ENCODE measurements at regions not wholly inside any gene's neighbourhood (a gene's known extent, or its start where the extent isn't known, plus 50 kb on each side); places are given as distances from the start of the nearest gene placed in this dataset.
"Not testable (repeated sequence)": the region's sequence is repeated elsewhere in the genome, so short reads cannot be mapped to it uniquely, and the experiment has no call there.

- not testable (repeated sequence) for FAIRE-seq
These were observed 80.6 kb upstream of the ZNF337 start for GRCh38 chr20:25777241-25777640.

- not testable (repeated sequence) for FAIRE-seq
These were observed 78.1 kb upstream of the ZNF337 start for GRCh38 chr20:25774711-25775110.

- FAIRE-seq: not testable (repeated sequence)
These were observed 77.5 kb upstream of the ZNF337 start for GRCh38 chr20:25774203-25774602.

GRCh38 chr20:25772437-25772836 lies 75.8 kb upstream of the ZNF337 start:
- FAIRE-seq: not testable (repeated sequence)

DNA sequence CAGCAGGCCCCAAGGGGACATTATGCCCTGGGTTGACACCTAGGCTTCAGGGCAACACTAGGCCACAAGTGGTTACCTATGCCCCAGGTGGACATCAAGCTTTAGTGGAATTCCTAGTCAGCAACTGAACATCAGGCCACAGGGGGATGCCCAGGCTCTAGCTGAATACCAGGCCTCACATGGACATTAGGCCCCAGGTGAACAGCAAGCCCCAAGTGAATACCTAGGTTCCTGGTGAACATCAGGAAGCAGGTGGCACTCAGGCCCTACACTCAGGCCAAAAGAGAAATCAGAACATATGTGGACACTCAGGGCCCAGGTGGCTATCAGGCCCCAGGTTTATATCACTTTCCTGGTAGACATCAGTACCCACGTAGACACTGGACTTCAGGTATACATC lies 75.2 kb upstream of the ZNF337 start:
- not testable (repeated sequence) for FAIRE-seq

DNA sequence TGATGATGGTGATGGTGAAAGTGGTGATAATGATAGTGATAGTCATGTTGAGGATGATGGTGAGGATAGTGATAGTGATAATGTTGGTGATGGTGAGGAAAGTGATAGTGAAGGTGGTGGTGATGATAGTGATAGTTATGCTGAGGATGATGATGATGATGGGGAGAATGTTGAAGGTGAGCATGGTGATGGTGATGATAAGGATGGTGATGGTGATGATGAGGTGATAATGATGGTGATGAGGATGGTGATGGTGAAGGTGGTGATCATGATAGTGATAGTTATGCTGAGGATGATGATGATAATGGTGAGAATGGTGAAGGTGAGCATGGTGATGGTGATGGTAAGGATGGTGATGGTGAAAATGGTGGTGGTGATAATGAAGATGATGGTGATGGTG lies 64.9 kb upstream of the ZNF337 start:
- no peak for FAIRE-seq

DNA sequence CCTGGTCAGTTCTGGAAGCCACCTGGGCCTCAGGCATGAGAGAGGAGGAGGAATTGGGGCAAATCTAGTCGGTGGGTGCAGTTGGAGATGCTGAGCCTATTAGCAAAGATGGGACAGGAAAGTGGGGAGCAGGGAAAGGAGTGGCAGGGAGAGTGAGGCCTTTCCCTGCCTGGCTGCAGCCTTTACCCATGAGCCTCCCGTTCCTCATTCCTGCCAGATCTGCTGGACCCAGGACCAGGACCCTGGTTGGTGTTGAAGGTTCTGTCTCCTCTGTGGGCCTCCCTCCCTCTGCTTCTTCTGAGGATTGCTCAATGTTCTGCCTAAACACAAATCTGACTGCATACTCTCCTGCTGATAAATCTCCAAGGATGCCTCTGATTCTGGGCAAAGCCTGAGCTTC lies 64.4 kb upstream of the ZNF337 start:
- not testable (repeated sequence) for FAIRE-seq

- no peak for FAIRE-seq
These were observed 54.4 kb upstream of the ZNF337 start for GRCh38 chr20:25750765-25751696.

GRCh38 chr20:25750220-25750764 lies 53.6 kb upstream of the ZNF337 start:
- FAIRE-seq: no peak

- no peak for FAIRE-seq
These were observed 53.0 kb upstream of the ZNF337 start for GRCh38 chr20:25749649-25750048.

Data from colon (tissue), 2 donors.